Embryonic facial prominence (tissue), 1 donor: ENCODE measurements at regions not wholly inside any gene's neighbourhood (a gene's known extent, or its start where the extent isn't known, plus 50 kb on each side); places are given as distances from the start of the nearest gene placed in this dataset.
"Not testable (repeated sequence)": the region's sequence is repeated elsewhere in the genome, so short reads cannot be mapped to it uniquely, and the experiment has no call there.

ENCODE experiments used
- DNase-seq: peaks from one replicate; pipeline ENCODE4 v3.0.0-alpha.2; 2016; ENCODE audit errors: extremely low spot score

DNA sequence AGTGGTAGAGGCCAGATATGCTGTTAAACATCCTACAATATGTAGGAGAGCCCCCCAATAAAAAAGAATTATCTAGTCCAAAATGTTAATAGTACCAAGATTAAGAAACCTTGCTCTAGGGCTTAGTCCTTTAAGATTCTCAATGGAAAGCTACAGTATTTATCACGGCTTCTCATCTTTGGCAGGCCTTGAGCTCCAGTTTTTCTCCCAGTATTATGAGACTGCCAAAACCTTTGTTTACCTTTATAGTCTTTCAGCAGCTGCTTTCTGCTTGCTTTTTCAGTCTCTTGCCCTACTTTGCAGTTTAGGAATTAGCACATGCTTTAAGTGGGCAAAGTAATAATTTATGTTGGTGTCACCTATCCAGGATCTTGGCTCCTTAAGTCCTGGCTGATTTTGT, 59.7 kb downstream of the NHLRC1 start:
- no peak for DNase-seq

DNA sequence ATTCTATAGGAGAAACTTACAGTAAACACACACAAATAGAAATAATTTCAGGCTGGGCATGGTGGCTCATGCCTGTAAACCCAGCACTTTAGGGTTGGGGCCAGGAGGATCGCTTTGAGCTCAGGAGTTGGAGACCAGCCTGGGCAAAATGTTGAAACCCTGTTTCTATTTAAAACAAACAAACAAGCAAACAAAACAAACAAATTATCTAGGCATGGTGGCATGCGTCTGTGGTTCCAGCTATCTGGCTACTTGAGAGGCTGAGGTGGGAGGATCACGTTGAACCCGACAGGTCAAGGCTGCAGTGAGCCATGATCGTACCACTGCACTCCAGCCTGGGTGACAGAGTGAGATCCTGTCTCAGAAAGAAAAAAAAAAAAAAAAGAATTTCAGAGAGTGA, 64.0 kb downstream of the NHLRC1 start:
- DNase-seq, result no peak

DNA sequence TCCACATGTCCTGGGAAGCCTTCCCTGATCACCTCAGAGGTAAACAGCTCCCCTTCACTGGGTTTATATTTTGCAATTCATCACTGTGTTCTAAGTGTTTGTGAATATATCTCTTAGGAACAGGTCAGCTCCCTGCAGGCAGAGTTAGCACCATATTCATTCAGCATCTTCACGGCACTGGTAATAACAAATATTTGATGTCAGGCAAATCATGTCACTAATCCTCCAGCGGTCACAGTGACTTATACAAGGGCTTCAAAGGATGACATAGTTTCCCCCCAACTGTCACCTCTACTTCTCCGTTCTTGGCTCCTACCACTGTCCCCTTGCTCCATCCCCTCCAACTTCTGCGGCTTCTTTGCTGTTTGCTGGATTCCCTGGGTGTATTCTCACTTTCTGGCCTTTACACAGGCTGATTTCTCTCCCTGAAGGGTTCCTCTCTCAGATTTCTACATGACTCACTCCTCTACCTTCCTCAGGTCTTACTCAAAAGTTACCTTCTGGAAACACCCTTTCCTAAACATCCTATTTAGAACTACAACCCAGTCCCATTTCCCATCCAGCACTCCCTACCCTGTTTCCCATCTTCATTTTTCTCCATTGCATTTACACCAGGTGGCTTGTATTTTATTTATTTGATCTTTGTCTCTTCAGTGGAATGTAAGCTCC, 66.6 kb downstream of the NHLRC1 start:
- no peak for DNase-seq

DNA sequence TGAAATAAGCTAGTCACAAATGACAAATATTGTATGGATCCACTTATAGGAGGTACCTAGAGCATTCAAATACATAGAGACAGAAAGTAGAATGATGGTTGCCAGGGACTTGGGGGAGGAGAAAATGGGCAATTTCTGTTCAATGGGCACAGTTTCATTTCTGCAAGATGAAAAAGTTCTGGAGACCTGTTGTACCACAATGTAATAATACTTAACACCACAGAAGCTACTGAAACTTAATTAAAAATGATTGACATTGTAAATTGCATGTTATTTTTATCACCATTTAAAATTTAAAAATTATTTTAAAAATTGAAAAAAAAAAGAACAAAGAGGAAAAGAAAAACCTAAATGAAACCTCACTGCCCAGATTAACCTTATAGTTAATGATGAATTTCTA, 67.4 kb downstream of the NHLRC1 start:
- no peak for DNase-seq

DNA sequence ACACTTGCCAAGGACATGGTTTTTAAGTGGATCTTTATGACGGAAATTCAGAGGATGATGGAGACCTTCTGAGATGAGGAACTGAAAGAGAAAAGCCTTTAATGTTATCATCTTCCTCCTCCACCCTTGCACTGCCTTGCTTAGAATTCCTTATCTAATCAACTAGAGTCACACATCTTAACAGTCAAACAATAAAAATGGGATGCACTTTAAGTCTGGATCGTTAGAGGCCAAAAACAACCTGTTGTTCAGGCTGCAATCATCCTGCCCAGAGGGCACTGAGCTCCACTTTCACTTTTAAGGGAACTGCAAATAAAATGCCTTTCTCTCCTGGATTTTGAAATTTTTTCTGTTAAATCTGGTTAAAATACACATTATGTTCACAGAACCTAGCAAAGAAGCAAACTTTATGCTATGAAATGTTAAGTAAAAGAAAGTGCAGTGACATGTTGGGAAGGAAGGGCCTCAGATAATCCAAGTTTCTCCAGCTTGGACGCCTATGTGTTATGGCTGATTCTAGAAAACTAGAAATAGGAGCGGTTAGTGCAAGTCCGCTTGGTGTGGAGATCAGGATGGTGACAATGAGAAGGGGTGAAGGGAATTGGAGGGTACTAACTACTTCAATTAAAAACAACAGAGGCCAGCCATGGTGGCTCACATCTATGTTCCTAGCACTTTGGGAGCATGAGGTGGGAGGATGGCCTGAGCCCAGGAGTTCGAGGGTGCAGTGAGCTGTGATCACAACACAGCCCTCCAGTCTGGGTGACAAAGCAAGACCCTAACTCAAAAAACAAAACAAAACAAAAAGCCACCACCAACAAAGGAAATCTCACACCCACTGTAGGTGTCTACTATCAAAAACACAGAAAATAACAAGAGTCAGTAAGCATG, 66.4 kb upstream of the KIF13A start:
- DNase-seq, result no peak

DNA sequence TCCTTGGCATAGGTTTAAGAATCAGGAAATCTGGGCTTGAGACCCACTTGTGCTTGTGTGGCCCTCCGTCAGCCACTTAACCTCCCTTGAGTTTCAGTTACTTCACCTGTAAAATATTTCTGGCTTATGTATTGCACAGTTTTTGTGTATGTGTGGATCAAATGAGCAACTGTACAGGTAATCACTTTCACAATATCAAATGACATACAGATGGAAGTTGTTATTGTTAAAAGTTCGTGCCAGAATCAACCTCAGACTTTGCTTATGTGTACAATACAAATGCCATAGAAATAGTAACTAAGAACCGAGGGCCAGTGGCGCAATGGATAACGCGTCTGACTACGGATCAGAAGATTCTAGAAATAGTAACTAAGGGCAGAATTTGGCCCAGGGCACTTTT, 65.6 kb upstream of the KIF13A start:
- DNase-seq, result peak; percentile 71

DNA sequence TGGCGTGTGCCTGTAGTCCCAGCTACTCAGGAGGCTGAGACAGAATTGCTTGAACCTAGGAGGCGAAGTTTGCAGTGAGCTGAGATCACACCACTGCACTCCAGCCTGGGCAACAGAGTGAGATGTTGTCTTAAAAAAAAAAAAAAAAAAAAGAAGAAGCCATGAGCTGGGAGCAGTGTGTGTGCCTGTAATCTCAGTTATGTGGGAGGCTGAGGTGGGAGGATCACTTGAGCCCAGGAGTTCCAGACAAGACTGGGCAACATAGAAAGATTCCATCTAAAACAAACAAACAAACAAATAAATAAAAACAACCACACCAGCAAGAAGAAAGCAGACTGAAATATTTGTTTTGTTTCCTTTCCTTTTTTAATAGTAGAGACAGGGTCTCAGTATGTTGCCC, 62.2 kb upstream of the KIF13A start:
- DNase-seq, result no peak

DNA sequence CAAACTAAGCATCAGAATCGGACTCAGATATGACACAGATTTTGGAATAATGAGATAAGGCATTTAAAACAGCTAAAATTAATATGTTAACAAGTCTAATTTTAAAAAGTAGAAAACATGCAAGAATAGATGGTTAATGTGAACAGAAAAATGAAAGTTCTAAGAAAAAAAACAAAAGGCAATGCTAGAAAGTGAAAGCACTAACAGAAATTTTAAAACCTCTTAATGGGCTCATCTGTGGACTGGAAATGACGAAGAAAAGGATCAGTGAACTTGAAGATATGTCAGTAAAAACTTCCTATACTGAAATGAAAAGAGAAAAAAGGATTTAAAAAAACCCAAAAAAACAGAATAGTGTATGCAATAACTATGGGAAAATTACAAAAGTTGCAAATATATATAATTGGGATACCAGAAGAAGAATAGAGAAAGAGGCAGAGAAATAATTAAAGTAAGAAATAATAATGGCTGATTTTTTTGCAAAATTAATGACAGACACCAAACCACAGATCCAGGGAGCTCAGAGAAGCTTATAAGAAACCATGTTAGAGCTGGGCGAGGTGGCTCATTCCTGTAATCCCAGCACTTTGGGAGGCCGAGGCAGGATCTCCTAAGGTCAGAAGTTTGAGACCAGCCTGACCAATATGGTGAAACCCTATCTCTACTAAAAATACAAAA, 61.7 kb upstream of the KIF13A start:
- DNase-seq, result no peak

DNA sequence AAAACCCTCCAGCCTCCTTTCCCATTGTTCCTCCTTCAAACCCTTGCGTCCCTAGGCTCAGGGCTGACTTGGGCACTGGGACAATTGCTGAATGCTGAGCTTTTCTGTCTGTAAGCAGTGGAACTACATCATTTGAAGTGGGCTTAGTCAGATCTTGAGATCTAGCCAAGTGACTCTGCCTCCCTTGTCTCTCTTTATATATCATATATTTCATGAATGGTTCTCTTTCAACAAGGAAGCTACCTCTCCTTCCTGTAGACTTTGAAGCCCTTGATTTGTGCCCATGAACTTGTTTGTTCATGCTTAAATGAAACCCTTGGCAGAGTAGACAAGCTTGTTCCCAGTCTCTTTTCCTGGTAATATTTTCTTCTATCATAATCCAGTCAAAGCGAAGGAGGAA, 60.0 kb upstream of the KIF13A start:
- no peak for DNase-seq

DNA sequence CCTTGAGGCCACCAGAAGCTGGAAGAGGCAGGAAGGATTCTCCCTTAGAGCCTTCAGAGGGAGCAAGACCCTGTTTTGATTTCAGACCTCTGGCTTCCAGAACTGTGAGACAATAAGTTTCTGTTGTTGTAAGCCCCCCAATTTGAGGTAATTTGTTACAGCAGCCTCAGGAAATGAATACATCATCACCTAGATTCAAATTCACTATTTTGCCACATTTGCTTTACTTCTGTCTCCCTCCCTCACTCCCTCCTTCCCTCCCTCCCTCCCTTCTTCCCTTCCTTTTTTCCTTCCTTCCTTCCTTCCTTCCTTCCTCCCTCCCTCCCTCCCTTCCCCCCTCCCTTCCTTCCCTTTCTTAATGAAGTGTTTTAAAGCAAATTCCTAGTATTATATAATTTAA, 58.1 kb upstream of the KIF13A start:
- no peak for DNase-seq

DNA sequence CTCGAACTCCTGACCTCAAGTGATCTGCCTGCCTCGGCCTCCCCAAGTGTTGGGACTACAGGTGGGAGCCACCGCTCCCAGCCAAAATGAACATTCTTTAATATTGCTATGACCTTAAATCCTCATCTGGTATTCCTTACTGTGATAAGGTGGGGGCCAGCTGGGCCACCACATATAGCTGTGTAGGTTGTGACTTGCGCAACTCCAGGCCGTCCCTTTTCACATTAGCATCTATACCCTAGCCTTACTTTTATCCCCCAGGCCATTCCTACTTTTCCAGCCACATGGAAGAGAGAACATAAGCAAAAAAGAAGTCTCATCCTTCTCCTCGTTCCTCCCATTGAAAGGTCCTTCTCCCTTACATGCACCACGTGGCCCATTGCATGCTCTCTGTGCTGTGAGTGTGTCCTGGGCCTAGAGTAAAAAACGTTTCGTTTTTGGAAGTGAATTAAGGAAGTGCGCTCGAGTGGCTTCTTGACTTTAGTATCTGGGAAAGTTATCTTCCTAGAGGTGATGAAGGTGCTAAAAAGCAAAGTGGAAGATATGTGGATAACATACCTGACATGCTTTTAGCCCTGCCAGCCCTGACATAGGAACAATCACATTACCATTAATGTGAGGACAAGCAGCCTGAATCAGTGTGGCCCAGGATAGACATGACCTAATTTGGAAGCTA, 56.8 kb upstream of the KIF13A start:
- no peak for DNase-seq

DNA sequence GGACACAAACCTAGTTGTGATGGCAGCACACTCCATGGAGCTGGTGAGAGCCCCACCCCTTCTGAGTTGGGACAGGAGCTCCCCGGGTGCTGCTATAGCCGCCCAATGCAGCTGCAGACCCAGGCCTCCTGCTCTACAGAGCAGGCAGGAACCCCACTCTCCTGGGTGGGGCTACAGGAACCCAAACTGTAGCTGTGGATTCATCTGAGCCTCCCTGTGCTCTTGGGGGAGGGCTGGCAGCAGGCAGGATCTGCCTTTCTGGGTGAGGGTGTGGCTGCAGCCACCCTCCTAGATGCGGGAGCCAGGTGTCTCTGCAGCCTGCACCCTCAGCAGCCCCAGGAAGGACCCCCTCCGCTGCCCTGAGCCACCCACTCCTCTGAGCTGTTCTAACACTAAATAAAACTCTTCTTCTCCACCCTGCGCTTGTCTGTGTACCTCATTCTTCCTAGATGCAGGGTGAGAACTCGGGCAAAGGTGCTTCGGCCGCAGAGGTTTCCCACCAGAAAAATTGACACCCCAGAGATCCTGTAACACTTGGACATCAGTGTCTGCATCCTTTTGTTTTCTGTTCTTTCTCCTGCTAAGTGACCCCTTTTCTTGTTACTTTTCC, 55.2 kb upstream of the KIF13A start:
- DNase-seq, result no peak

DNA sequence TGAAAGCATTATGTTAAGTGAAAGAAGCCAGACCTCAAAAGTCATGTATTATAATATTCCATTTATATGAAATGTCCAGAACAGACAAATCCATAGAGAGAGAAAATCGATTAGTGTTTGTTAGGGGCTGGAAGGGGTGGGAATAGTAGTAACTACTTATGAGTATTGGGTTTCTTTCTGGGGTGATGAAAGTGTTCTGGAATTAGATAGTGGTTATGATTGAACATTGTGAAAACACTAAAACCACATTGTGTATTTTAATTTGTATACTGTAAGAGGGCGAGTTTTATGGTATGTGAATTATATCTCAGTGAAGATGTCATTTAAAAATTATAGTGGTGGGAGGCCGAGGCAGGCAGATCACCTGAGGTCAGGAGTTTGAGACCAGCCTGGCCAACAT, 52.0 kb upstream of the KIF13A start:
- no peak for DNase-seq

DNA sequence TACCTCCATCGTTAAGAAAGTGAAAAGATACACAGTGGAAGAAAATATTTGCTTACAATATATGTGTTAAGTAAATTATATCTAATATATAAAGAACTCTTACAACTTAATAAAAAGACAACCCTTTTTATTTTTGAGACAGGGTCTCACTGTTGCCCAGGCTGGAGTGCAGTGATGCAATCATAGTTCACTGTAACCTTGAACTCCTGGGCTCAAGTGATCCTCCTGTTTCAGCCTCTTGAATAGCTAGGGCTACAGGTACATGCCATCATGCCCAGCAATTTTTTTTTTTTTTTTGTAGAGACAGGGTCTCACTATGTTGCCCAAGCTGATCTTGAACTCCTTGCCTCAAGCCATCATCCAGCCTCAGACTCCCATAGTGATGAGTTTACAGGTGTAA, 50.8 kb upstream of the KIF13A start:
- not testable (repeated sequence) for DNase-seq
